Posterior cingulate gyrus (tissue), 11 donors: ENCODE measurements at regions not wholly inside any gene's neighbourhood (a gene's known extent, or its start where the extent isn't known, plus 50 kb on each side); places are given as distances from the start of the nearest gene placed in this dataset.

Experiments
- DNase-seq, 10 donors: peaks; one replicate each; pipeline versions ENCODE4 v3.0.0 to v3.0.0-alpha.2; 2020 to 2021; ENCODE audit warnings: mixed read lengths in 3 of 10
- intact Hi-C: fragments of 100-400 bp; cut with DNase I; formaldehyde crosslinking; loops from one replicate; pipeline ENCODE4 v1.15.1; 2023

GRCh38 chr10:3445648-3446047 is 273.1 kb upstream of the PITRM1 start:
- DNase-seq = no peak
- intact Hi-C loops = no loop called here

- intact Hi-C loops = no loop called here
- DNase-seq = no peak
Measured at GRCh38 chr10:3442451-3442990, 269.9 kb upstream of the PITRM1 start.

- no peak for DNase-seq
- intact Hi-C loops = no loop called here
Measured at GRCh38 chr10:3439183-3439582, 266.6 kb upstream of the PITRM1 start.

- no peak for DNase-seq
Measured at GRCh38 chr10:3438606-3439005, 266.0 kb upstream of the PITRM1 start.

GRCh38 chr10:3435671-3436070 is 263.1 kb upstream of the PITRM1 start:
- intact Hi-C loops = no loop called here
- DNase-seq = no peak

More at GRCh38 chr10:3438606-3439005, 266.0 kb upstream of the PITRM1 start:
- intact Hi-C loops = no loop called here

- intact Hi-C loops = no loop called here
- no peak for DNase-seq
Measured at GRCh38 chr10:3433988-3434387, 261.4 kb upstream of the PITRM1 start.

- DNase-seq = no peak
- intact Hi-C loops = no loop called here
Measured at GRCh38 chr10:3433131-3433530, 260.5 kb upstream of the PITRM1 start.

GRCh38 chr10:3432081-3432825 is 259.7 kb upstream of the PITRM1 start:
- peak in 1 of 10 donors; percentile 55 for DNase-seq
- intact Hi-C loops = no loop called here

- DNase-seq = peak in 1 of 10 donors; percentile 19
- intact Hi-C loops = no loop called here
Measured at GRCh38 chr10:3430501-3430900, 257.9 kb upstream of the PITRM1 start.

- no peak for DNase-seq
- intact Hi-C loops = no loop called here
Measured at GRCh38 chr10:3429676-3430075, 257.1 kb upstream of the PITRM1 start.

- DNase-seq = no peak
- intact Hi-C loops = no loop called here
Measured at GRCh38 chr10:3428826-3429225, 256.2 kb upstream of the PITRM1 start.

GRCh38 chr10:3427950-3428354 is 255.4 kb upstream of the PITRM1 start:
- peak in 1 of 10 donors; percentile 65 for DNase-seq
- intact Hi-C loops = no loop called here

GRCh38 chr10:3427347-3427746 is 254.8 kb upstream of the PITRM1 start:
- intact Hi-C loops = no loop called here
- no peak for DNase-seq

- intact Hi-C loops = no loop called here
- no peak for DNase-seq
Measured at GRCh38 chr10:3426190-3426845, 253.7 kb upstream of the PITRM1 start.

GRCh38 chr10:3425716-3426115 is 253.1 kb upstream of the PITRM1 start:
- intact Hi-C loops = no loop called here

GRCh38 chr10:3425261-3425660 is 252.7 kb upstream of the PITRM1 start:
- no peak for DNase-seq
- intact Hi-C loops = no loop called here

More at GRCh38 chr10:3425716-3426115, 253.1 kb upstream of the PITRM1 start:
- peak in 1 of 10 donors; percentile 37 for DNase-seq

- DNase-seq = no peak
Measured at GRCh38 chr10:3424111-3424851, 251.7 kb upstream of the PITRM1 start.

GRCh38 chr10:3423384-3423783 is 250.8 kb upstream of the PITRM1 start:
- intact Hi-C loops = no loop called here
- no peak for DNase-seq

More at GRCh38 chr10:3424111-3424851, 251.7 kb upstream of the PITRM1 start:
- intact Hi-C loops = no loop called here

GRCh38 chr10:3422282-3422681 is 249.7 kb upstream of the PITRM1 start:
- DNase-seq = no peak
- intact Hi-C loops = no loop called here

- peak in 1 of 10 donors; percentile 70 for DNase-seq
- intact Hi-C loops = no loop called here
Measured at GRCh38 chr10:3421537-3422257, 249.1 kb upstream of the PITRM1 start.
